Astrocyte of the spinal cord (primary cell): ENCODE measurements at regions not wholly inside any gene's neighbourhood (a gene's known extent, or its start where the extent isn't known, plus 50 kb on each side); places are given as distances from the start of the nearest gene placed in this dataset.

Source experiments
- DNase-seq: peaks from one replicate; pipeline ENCODE4 v3.0.0; 2011; ENCODE audit warnings: low read depth, low spot score
- H3K4me3 ChIP-seq: 2 replicates; pipeline ENCODE4 v1.5.1; 2011; ENCODE audit warnings: low read depth, mild to moderate bottlenecking, low read length, moderate library complexity
- CTCF ChIP-seq: IDR thresholded peaks from 2 replicates; pipeline ENCODE4 v1.5.1; 2012; ENCODE audit warnings: low read depth, mild to moderate bottlenecking, low read length, inconsistent platforms
- in situ Hi-C: cut with HindIII; loops from 2 replicates; pipeline ENCODE4 v1.10.0; 2017; ENCODE audit warnings: low sequenced_read_pairs

- no peak for DNase-seq
- TF ChIP-seq CTCF, result no peak
- no peak overlapping the region for H3K4me3 ChIP-seq
- in situ Hi-C loops, result no loop called here
Measured at GRCh38 chr5:54693936-54694657, 176.5 kb downstream of the SNX18 start.

DNA sequence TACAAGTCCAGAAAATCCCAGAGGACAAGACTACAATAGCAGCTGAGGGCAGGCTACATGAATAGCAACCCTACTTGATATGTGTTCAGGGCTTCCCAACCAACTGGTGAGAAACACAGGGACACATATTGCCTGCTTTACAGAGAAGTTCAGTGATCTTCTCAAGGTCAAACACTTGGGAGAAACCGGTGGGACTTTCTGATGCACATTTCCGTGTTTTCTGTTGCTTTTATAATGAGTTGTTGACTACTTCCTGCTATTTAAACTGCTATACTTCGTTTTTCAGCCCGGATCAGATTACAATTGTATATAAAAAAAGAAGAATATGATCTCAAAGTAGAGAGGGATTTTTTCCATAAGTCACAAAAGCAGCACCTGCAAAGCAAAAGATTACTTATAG is 175.1 kb downstream of the SNX18 start:
- no peak overlapping the region for H3K4me3 ChIP-seq
- in situ Hi-C loops, result no loop called here
- DNase-seq, result no peak
- TF ChIP-seq CTCF, result no peak

DNA sequence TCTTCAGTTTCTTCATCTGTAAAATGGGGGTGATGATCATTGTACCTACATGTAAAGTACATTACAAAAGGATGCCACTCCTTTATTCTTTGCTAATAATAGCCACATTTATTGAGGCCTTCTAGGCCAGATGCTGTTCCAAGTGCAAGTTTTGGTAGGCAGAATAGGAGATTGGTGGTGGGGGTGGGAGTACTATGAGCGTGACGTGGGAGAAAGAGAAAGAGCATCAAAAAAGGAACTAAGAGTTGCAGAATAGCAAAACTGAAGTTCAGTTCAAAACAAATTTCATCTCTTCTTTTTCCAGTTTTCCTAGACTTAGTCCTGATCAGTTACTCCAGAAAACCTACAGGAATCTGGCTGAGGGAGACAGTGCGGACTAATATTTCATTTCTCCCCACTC is 174.1 kb downstream of the SNX18 start:
- in situ Hi-C loops, result no loop called here
- no peak for DNase-seq

DNA sequence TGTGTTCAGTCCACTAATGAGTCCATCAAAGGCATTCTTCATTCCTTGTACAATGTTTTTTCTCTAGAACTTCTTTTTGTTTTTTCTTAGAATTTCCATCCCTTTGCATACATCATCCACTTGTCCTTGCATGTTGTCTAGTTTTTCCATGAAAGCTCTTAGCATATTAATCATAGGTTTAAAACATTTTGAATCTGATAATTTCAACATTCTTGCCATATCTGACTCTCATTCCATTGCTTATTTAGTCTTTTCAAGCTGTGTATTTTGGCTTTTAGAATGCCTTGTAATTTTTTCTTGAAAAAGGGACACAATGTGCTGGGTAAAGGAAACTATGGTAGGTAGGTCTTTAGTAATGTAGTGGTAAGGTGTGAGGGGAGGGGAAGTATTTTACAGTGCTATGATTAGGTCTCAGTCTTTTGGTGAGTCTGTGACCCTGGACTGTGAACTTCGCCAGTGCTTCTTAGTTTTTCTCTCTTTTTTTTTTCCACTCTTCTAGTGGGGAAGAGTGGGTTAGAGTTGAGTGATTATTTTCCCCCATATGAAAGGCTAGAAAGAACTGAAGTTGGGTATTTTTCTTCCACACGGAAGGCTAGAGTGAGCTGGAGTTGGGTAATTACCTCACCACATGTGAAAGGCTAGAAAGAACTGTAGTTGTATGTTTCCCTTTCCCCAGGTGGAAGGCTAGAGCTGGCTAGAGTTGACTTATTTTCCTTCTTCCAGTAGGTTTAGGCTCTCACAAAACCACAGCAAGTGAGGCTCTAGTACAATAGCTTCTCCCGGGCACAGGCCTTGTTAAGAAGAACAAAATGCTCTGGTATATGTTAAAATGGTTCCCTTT is 172.1 kb downstream of the SNX18 start:
- in situ Hi-C loops, result no loop called here
- no peak for DNase-seq
- TF ChIP-seq CTCF, result no peak
- no peak overlapping the region for H3K4me3 ChIP-seq

More for the DNA sequence above, 174.1 kb downstream of the SNX18 start:
- TF ChIP-seq CTCF, result no peak
- no peak overlapping the region for H3K4me3 ChIP-seq

DNA sequence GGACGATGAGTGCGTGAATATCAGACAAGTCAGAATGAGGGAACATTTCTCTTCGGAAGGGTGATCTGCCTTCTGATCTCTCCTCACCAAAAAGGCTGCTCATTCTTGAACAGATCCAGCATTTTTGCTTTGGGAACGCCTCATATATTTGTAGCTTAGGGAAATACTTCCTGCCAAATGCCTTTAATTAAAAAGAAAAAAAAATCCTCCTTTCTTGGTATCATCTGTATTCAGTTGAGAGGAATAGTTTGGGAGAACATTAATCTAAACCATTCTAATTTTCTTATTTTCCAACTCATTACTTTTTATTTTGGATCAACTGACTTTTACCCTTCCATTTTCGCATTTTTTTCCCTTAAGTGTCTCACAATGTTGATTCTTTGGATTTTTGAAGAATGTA is 163.4 kb downstream of the SNX18 start:
- in situ Hi-C loops, result no loop called here
- no peak for TF ChIP-seq CTCF
- no peak for DNase-seq
- H3K4me3 ChIP-seq, result no peak overlapping the region

GRCh38 chr5:54679686-54680085 is 162.1 kb downstream of the SNX18 start:
- no peak for DNase-seq
- no peak overlapping the region for H3K4me3 ChIP-seq
- in situ Hi-C loops, result no loop called here
- TF ChIP-seq CTCF, result no peak
